ENCODE measurements at regions not wholly inside any gene's neighbourhood (a gene's known extent, or its start where the extent isn't known, plus 50 kb on each side); places are given as distances from the start of the nearest gene placed in this dataset.

GRCh38 chr13:80737513-80737912 is 396.6 kb upstream of the SPRY2 start:
- TF ChIP-seq, protein P1, sequence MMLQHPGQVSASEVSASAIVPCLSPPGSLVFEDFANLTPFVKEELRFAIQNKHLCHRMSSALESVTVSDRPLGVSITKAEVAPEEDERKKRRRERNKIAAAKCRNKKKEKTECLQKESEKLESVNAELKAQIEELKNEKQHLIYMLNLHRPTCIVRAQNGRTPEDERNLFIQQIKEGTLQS (IDR thresholded peaks at IDR 0.05): no peak
- TF ChIP-seq YY1 (IDR thresholded peaks at IDR 0.05) (no peak), GABPA (IDR thresholded peaks at IDR 0.05 in 1 of 2, conservative IDR thresholded peaks at IDR 0.05 in 1 of 2) (no peak), SP1 (IDR thresholded peaks at IDR 0.05) (no peak), EGR1 (IDR thresholded peaks at IDR 0.05; ENCODE audit: low read depth in 2 of 2) (no peak), RAD21 (IDR thresholded peaks at IDR 0.05) (no peak), FOXA1 (IDR thresholded peaks at IDR 0.05) (no peak)
- TF ChIP-seq, protein P2, sequence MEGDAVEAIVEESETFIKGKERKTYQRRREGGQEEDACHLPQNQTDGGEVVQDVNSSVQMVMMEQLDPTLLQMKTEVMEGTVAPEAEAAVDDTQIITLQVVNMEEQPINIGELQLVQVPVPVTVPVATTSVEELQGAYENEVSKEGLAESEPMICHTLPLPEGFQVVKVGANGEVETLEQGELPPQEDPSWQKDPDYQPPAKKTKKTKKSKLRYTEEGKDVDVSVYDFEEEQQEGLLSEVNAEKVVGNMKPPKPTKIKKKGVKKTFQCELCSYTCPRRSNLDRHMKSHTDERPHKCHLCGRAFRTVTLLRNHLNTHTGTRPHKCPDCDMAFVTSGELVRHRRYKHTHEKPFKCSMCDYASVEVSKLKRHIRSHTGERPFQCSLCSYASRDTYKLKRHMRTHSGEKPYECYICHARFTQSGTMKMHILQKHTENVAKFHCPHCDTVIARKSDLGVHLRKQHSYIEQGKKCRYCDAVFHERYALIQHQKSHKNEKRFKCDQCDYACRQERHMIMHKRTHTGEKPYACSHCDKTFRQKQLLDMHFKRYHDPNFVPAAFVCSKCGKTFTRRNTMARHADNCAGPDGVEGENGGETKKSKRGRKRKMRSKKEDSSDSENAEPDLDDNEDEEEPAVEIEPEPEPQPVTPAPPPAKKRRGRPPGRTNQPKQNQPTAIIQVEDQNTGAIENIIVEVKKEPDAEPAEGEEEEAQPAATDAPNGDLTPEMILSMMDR (IDR thresholded peaks at IDR 0.05; ENCODE audit: low read depth, low read length, missing input control): no peak
- TF ChIP-seq, protein P3, sequence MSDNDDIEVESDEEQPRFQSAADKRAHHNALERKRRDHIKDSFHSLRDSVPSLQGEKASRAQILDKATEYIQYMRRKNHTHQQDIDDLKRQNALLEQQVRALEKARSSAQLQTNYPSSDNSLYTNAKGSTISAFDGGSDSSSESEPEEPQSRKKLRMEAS (IDR thresholded peaks at IDR 0.05): no peak
